CD14-positive monocyte (primary cell): ENCODE measurements at regions not wholly inside any gene's neighbourhood (a gene's known extent, or its start where the extent isn't known, plus 50 kb on each side); places are given as distances from the start of the nearest gene placed in this dataset.

Source experiments
- DNase-seq, 3 donors: peaks; one replicate each; pipeline ENCODE4 v3.0.0-alpha.2; 2011 to 2022
- H2AFZ ChIP-seq: 2 replicates; pipeline ENCODE4 v1.6.0; 2012; ENCODE audit warnings: mild to moderate bottlenecking, low read depth, low read length, inconsistent platforms; ENCODE audit not compliant: insufficient read depth, poor library complexity, severe bottlenecking
- H3K27ac ChIP-seq, 2 donors: 1 replicate in 1 of 2; 2 replicates in 1 of 2; pipeline ENCODE4 v1.5.1; 2012 to 2013; ENCODE audit warnings: low read length in 2 of 2, control low read depth in 1 of 2, inconsistent platforms in 1 of 2, low read depth in 1 of 2, mild to moderate bottlenecking in 1 of 2
- H3K27me3 ChIP-seq, 2 donors: one replicate each; pipeline versions ENCODE4 v1.6.0 to v1.6.1; 2011 to 2013; ENCODE audit warnings: low read length in 2 of 2; ENCODE audit not compliant: control insufficient read depth in 2 of 2, insufficient read depth in 2 of 2
- H3K36me3 ChIP-seq, 2 donors: replicated peaks in 1 of 2; 1 replicate in 1 of 2; 2 replicates in 1 of 2; pipeline versions ENCODE4 v1.5.1 to v1.6.1; 2012 to 2013; ENCODE audit warnings: low read length in 2 of 2, control low read depth in 1 of 2, inconsistent platforms in 1 of 2, mild to moderate bottlenecking in 1 of 2; ENCODE audit not compliant: insufficient read depth in 2 of 2, control insufficient read depth in 1 of 2
- H3K4me1 ChIP-seq, 2 donors: 1 replicate in 1 of 2; 2 replicates in 1 of 2; pipeline versions ENCODE4 v1.5.1 to v1.6.1; 2012 to 2013; ENCODE audit warnings: low read length in 2 of 2, control low read depth in 1 of 2, inconsistent platforms in 1 of 2, mild to moderate bottlenecking in 1 of 2, moderate library complexity in 1 of 2; ENCODE audit not compliant: insufficient read depth in 2 of 2, control insufficient read depth in 1 of 2
- H3K4me2 ChIP-seq: replicated peaks from 2 replicates; pipeline ENCODE3; 2012; ENCODE audit warnings: low read length, moderate library complexity, mild to moderate bottlenecking; ENCODE audit not compliant: poor library complexity, severe bottlenecking; ENCODE audit errors: extremely low read depth
- H3K4me3 ChIP-seq, 3 experiments: fragments of 200-600 bp in 1 of 3; sonication (generic) in 1 of 3; replicated peaks in 1 of 3; 1 replicate in 2 of 3; 2 replicates in 1 of 3; pipeline ENCODE4 v1.5.1; 2011 to 2013; ENCODE audit warnings: low read length in 3 of 3, mild to moderate bottlenecking in 3 of 3, control low read depth in 2 of 3, low read depth in 2 of 3, inconsistent platforms in 1 of 3, moderate library complexity in 1 of 3
- H3K79me2 ChIP-seq: 2 replicates; pipeline ENCODE4 v1.6.0; 2012; ENCODE audit warnings: mild to moderate bottlenecking, control low read depth, inconsistent platforms, low read length, moderate library complexity; ENCODE audit not compliant: insufficient read depth
- H3K9ac ChIP-seq: 2 replicates; pipeline ENCODE4 v1.6.0; 2017; ENCODE audit warnings: low read length, mild to moderate bottlenecking; ENCODE audit not compliant: insufficient read depth, poor library complexity, severe bottlenecking
- H3K9me3 ChIP-seq, 2 donors: replicated peaks in 1 of 2; 1 replicate in 1 of 2; 2 replicates in 1 of 2; pipeline versions ENCODE4 v1.5.1 to v1.6.1; 2012 to 2013; ENCODE audit warnings: low read length in 2 of 2, control low read depth in 1 of 2; ENCODE audit not compliant: control insufficient read depth in 1 of 2, insufficient read depth in 1 of 2
- H4K20me1 ChIP-seq: 2 replicates; pipeline ENCODE4 v1.6.0; 2012; ENCODE audit warnings: mild to moderate bottlenecking, low read length, control low read depth, moderate library complexity; ENCODE audit not compliant: insufficient read depth
- H3K27ac Mint-ChIP-seq, 7 donors: one replicate each; pipeline ENCODE4 v1.8.0; 2020; ENCODE audit warnings: mild to moderate bottlenecking in 7 of 7, mixed read lengths in 7 of 7, moderate library complexity in 6 of 7, inconsistent platforms in 2 of 7
- H3K27me3 Mint-ChIP-seq, 3 donors: one replicate each; pipeline ENCODE4 v1.8.0; 2021 to 2022; ENCODE audit warnings: low read depth in 3 of 3, mild to moderate bottlenecking in 3 of 3, mixed read lengths in 3 of 3, moderate library complexity in 3 of 3, inconsistent platforms in 1 of 3
- H3K36me3 Mint-ChIP-seq, 2 donors: one replicate each; pipeline ENCODE4 v1.8.0; 2020; ENCODE audit warnings: mixed read lengths in 2 of 2, inconsistent platforms in 1 of 2, mild to moderate bottlenecking in 1 of 2
- H3K4me1 Mint-ChIP-seq: one replicate; pipeline ENCODE4 v1.8.0; 2020; ENCODE audit warnings: mild to moderate bottlenecking, mixed read lengths
- H3K4me3 Mint-ChIP-seq, 2 donors: one replicate each; pipeline ENCODE4 v1.8.0; 2020; ENCODE audit warnings: mild to moderate bottlenecking in 2 of 2, mixed read lengths in 2 of 2, moderate library complexity in 1 of 2
- H3K9me3 Mint-ChIP-seq, 7 donors: one replicate each; pipeline ENCODE4 v1.8.0; 2020 to 2022; ENCODE audit warnings: mixed read lengths in 7 of 7, mild to moderate bottlenecking in 6 of 7, moderate library complexity in 6 of 7, inconsistent platforms in 2 of 7
- WGBS: methylation state at CpG from one replicate; pipeline ENCODE4 v1.1.5; 2013; ENCODE audit warnings: missing lambda C conversion rate; ENCODE audit not compliant: insufficient coverage; 5-methylcytosine and 5-hydroxymethylcytosine counted together
- intact Hi-C, 2 donors: fragments of 100-400 bp; cut with micrococcal nuclease; formaldehyde crosslinking; loops; one replicate each; pipeline versions ENCODE4 v1.15.0 to v1.15.1; 2023
- TF ChIP-seq, protein P1 (sequence below): fragments of 200-600 bp; IDR thresholded peaks from one replicate; pipeline ENCODE4 v1.8.0; 2022; ENCODE audit warnings: antibody characterized with exemption, mild to moderate bottlenecking

GRCh38 chr19:23993440-23993839 lies 78.8 kb downstream of the ZNF726 start:
- H3K79me2 ChIP-seq = no peaks in the 10 kb centered on the region
- no peak overlapping the region for H2AFZ ChIP-seq
- Mint-ChIP-seq H3K27ac (no peak overlapping the region), H3K36me3 (no peaks in the 10 kb centered on the region), H3K4me1 (no peaks in the 10 kb centered on the region), H3K4me3 (no peak overlapping the region), H3K27me3 (no peaks in the 10 kb centered on the region), H3K9me3 (peaks cover 20 to 49% (median 31%) of the 10 kb centered on the region in 7 donors)
- H3K4me1 ChIP-seq = no peaks in the 10 kb centered on the region
- TF ChIP-seq, protein P1, sequence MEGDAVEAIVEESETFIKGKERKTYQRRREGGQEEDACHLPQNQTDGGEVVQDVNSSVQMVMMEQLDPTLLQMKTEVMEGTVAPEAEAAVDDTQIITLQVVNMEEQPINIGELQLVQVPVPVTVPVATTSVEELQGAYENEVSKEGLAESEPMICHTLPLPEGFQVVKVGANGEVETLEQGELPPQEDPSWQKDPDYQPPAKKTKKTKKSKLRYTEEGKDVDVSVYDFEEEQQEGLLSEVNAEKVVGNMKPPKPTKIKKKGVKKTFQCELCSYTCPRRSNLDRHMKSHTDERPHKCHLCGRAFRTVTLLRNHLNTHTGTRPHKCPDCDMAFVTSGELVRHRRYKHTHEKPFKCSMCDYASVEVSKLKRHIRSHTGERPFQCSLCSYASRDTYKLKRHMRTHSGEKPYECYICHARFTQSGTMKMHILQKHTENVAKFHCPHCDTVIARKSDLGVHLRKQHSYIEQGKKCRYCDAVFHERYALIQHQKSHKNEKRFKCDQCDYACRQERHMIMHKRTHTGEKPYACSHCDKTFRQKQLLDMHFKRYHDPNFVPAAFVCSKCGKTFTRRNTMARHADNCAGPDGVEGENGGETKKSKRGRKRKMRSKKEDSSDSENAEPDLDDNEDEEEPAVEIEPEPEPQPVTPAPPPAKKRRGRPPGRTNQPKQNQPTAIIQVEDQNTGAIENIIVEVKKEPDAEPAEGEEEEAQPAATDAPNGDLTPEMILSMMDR = no peak
- H3K36me3 ChIP-seq = no peaks in the 10 kb centered on the region
- no peak overlapping the region for H3K4me2 ChIP-seq
- H3K4me3 ChIP-seq = no peak overlapping the region
- no CpG with 5 or more reads among the region's 2 CpGs for WGBS
- no peak for DNase-seq
- H3K9ac ChIP-seq = no peak overlapping the region
- intact Hi-C loops = no loop called here
- H3K27me3 ChIP-seq = no peaks in the 10 kb centered on the region
- H3K27ac ChIP-seq = no peak overlapping the region
- H4K20me1 ChIP-seq = no peaks in the 10 kb centered on the region
- H3K9me3 ChIP-seq = peaks cover 37 to 39% of the 10 kb centered on the region in 2 donors

DNA sequence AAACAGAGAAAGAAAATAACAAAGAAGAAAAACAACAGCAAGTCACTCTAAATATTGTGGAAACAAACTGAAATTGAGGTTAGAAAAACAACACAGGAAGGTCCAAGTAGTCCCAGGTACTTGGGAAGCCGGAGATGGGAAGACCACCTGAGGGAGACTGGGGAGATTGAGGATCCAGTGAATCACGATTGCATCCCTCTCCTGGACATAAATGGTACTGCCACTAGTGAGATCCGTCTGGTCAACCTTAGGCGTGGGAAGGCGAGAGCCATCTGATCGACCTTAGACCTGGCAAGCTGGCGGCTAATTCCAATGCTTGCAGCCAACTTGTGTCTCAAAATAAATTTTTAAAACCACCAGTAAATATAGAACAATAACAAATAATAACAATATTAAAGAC lies 81.9 kb downstream of the ZNF726 start:
- no peak overlapping the region for H2AFZ ChIP-seq
- no peak for DNase-seq
- TF ChIP-seq, protein P1 = peak; percentile 28
- no peaks in the 10 kb centered on the region for H3K27me3 ChIP-seq
- no peak overlapping the region for H3K27ac ChIP-seq
- WGBS = 46% methylated on average over 2 of the region's 7 CpGs
- Mint-ChIP-seq H3K27ac (no peak overlapping the region), H3K27me3 (no peaks in the 10 kb centered on the region), H3K36me3 (no peaks in the 10 kb centered on the region), H3K4me1 (no peaks in the 10 kb centered on the region), H3K9me3 (peaks cover 44 to 72% (median 47%) of the 10 kb centered on the region in 7 donors), H3K4me3 (no peak overlapping the region)
- H3K4me1 ChIP-seq = no peaks in the 10 kb centered on the region
- H3K9ac ChIP-seq = no peak overlapping the region
- H4K20me1 ChIP-seq = no peaks in the 10 kb centered on the region
- H3K4me3 ChIP-seq = no peak overlapping the region
- intact Hi-C loops = no loop called here
- H3K4me2 ChIP-seq = no peak overlapping the region
- peaks cover 60 to 65% of the 10 kb centered on the region in 2 donors for H3K9me3 ChIP-seq
- H3K79me2 ChIP-seq = no peaks in the 10 kb centered on the region
- H3K36me3 ChIP-seq = no peaks in the 10 kb centered on the region
